K562 (cell line): ENCODE measurements at regions not wholly inside any gene's neighbourhood (a gene's known extent, or its start where the extent isn't known, plus 50 kb on each side); places are given as distances from the start of the nearest gene placed in this dataset.

Source experiments
- CBFA2T2 ChIP-seq: fragments of 450-650 bp; conservative IDR thresholded peaks from 2 replicates; pipeline ENCODE4 v1.6.1; 2017; ENCODE audit warnings: mild to moderate bottlenecking
- FIP1L1 ChIP-seq: fragments of 200-400 bp; formaldehyde crosslinking; IDR thresholded peaks from 2 replicates; pipeline ENCODE4 v1.6.1; 2018; ENCODE audit warnings: mild to moderate bottlenecking, low read depth, low read length; ENCODE audit not compliant: poor library complexity, severe bottlenecking
- HINFP ChIP-seq: fragments of 450-650 bp; conservative IDR thresholded peaks from 2 replicates; pipeline ENCODE4 v1.6.1; 2016; ENCODE audit warnings: missing genetic modification characterization, low read depth, mild to moderate bottlenecking, control low read depth, missing compliant biosample characterization
- ILK ChIP-seq: fragments of 450-650 bp; IDR thresholded peaks from 2 replicates; pipeline ENCODE4 v1.6.1; 2016; ENCODE audit warnings: missing genetic modification characterization, low read depth, mild to moderate bottlenecking, missing compliant biosample characterization, moderate library complexity, borderline replicate concordance
- NONO ChIP-seq, 2 experiments: fragments of 200-400 bp in 1 of 2; fragments of 450-650 bp in 1 of 2; formaldehyde crosslinking in 1 of 2; IDR thresholded peaks; 2 replicates each; pipeline ENCODE4 v1.6.1; 2017; ENCODE audit warnings: low read depth in 2 of 2, mild to moderate bottlenecking in 2 of 2, moderate library complexity in 2 of 2, low read length in 1 of 2
- NR1H2 ChIP-seq: sonication (generic); formaldehyde crosslinking; IDR thresholded peaks from 2 replicates; pipeline ENCODE4 v1.4.0; 2020; ENCODE audit warnings: mild to moderate bottlenecking, missing genetic modification reagents
- RB1 ChIP-seq: fragments of 450-650 bp; IDR thresholded peaks from 2 replicates; pipeline ENCODE4 v1.6.1; 2017; ENCODE audit warnings: low read depth, mild to moderate bottlenecking
- RCOR1 ChIP-seq, 2 experiments: IDR thresholded peaks; 2 replicates each; pipeline ENCODE4 v1.6.1; 2012; ENCODE audit warnings: low read depth in 2 of 2, low read length in 2 of 2, borderline replicate concordance in 1 of 2, improper control_type of control experiment in 1 of 2
- SAFB2 ChIP-seq: fragments of 200-400 bp; formaldehyde crosslinking; IDR thresholded peaks from 2 replicates; pipeline ENCODE4 v1.6.1; 2018; ENCODE audit warnings: borderline replicate concordance, low read length, low read depth, moderate library complexity; ENCODE audit not compliant: severe bottlenecking
- STAT6 ChIP-seq: sonication (generic); formaldehyde crosslinking; IDR thresholded peaks from 2 replicates; pipeline ENCODE4 v1.8.1; 2023; ENCODE audit warnings: mild to moderate bottlenecking, missing genetic modification reagents
- TAL1 ChIP-seq: fragments of 450-650 bp; IDR thresholded peaks from 2 replicates; pipeline ENCODE4 v1.6.1; 2016; ENCODE audit warnings: mild to moderate bottlenecking
- TCF3 ChIP-seq: sonication (generic); formaldehyde crosslinking; IDR thresholded peaks from 2 replicates; pipeline ENCODE4 v1.4.0; 2020; ENCODE audit warnings: mild to moderate bottlenecking, missing genetic modification reagents
- THRAP3 ChIP-seq: fragments of 450-650 bp; IDR thresholded peaks from 2 replicates; pipeline ENCODE4 v1.6.1; 2016; ENCODE audit warnings: mild to moderate bottlenecking, inconsistent platforms, borderline replicate concordance
- YY1 ChIP-seq, 3 experiments: IDR thresholded peaks; 2 replicates each; pipeline ENCODE4 v1.6.1; 2011; ENCODE audit warnings: low read length in 2 of 3, mild to moderate bottlenecking in 2 of 3, moderate library complexity in 2 of 3, borderline replicate concordance in 1 of 3, control low read depth in 1 of 3, low read depth in 1 of 3; ENCODE audit not compliant: insufficient read depth in 3 of 3, insufficient replicate concordance in 2 of 3, control insufficient read depth in 1 of 3, insufficient read length in 1 of 3; ENCODE audit errors: extremely low read depth in 1 of 3
- ZNF140 ChIP-seq: fragments of 250-450 bp; sonication (Bioruptor Pico); IDR thresholded peaks from 2 replicates; pipeline ENCODE4 v1.8.0; 2021; ENCODE audit warnings: moderate library complexity, mild to moderate bottlenecking, inconsistent platforms
- ZNF239 ChIP-seq: fragments of 250-450 bp; sonication (Bioruptor Pico); IDR thresholded peaks from 2 replicates; pipeline ENCODE4 v1.4.0; 2020; ENCODE audit warnings: mild to moderate bottlenecking
- ZNF263 ChIP-seq: sonication (generic); formaldehyde crosslinking; IDR thresholded peaks from 2 replicates; pipeline ENCODE4 v1.8.0; 2022; ENCODE audit warnings: mild to moderate bottlenecking, missing genetic modification reagents, borderline replicate concordance
- ZNF655 ChIP-seq: fragments of 250-450 bp; sonication (Bioruptor Pico); IDR thresholded peaks from 2 replicates; pipeline ENCODE4 v1.5.0; 2021
- ZSCAN32 ChIP-seq: fragments of 450-650 bp; formaldehyde crosslinking; IDR thresholded peaks from 2 replicates; pipeline ENCODE4 v1.4.0; 2020; ENCODE audit warnings: mild to moderate bottlenecking, moderate library complexity

- TF ChIP-seq TCF3 (no peak), SAFB2 (no peak), ZNF263 (CRISPR knock-in tag) (no peak), CBFA2T2 (no peak), ZNF239 (CRISPR knock-in tag) (no peak), TAL1 (no peak), THRAP3 (no peak), YY1 (IDR thresholded peaks at IDR 0.05; ENCODE audit: borderline replicate concordance in 1 of 3, control insufficient read depth in 1 of 3, extremely low read depth in 1 of 3, insufficient read depth in 3 of 3, insufficient read length in 1 of 3, insufficient replicate concordance in 2 of 3, low read depth in 1 of 3, low read length in 2 of 3) (no peak), ZNF655 (no peak), NR1H2 (CRISPR knock-in tag) (no peak), HINFP (no peak), FIP1L1 (no peak), ZNF140 (no peak), RB1 (no peak), ZSCAN32 (CRISPR knock-in tag) (no peak), RCOR1 (IDR thresholded peaks at IDR 0.05; ENCODE audit: borderline replicate concordance in 1 of 2, low read depth in 2 of 2, low read length in 2 of 2) (no peak), NONO (IDR thresholded peaks at IDR 0.05; ENCODE audit: low read depth in 2 of 2, low read length in 1 of 2) (no peak), STAT6 (no peak), ILK (tag) (no peak)
Measured at GRCh38 chr7:130910949-130911944, 177.2 kb upstream of the KLF14 start (continued).
